Panc1 (cell line): ENCODE measurements at regions not wholly inside any gene's neighbourhood (a gene's known extent, or its start where the extent isn't known, plus 50 kb on each side); places are given as distances from the start of the nearest gene placed in this dataset.

Source experiments
- CTCF ChIP-seq: fragments of 450-650 bp; IDR thresholded peaks from 2 replicates; pipeline ENCODE4 v1.5.1; 2017; ENCODE audit warnings: mild to moderate bottlenecking
- POLR2AphosphoS5 ChIP-seq: IDR thresholded peaks from 2 replicates; pipeline ENCODE4 v1.6.1; 2012; ENCODE audit warnings: mild to moderate bottlenecking, low read depth, low read length, moderate library complexity
- TCF7L2 ChIP-seq: IDR thresholded peaks from 2 replicates; pipeline ENCODE4 v1.6.1; 2011; ENCODE audit warnings: mild to moderate bottlenecking, low read depth, low read length, inconsistent platforms

- TF ChIP-seq CTCF (no peak), POLR2AphosphoS5 (no peak), TCF7L2 (no peak)
These were observed 108.8 kb downstream of the EFHB start for GRCh38 chr3:19825193-19825592.
